ENCODE measurements at regions not wholly inside any gene's neighbourhood (a gene's known extent, or its start where the extent isn't known, plus 50 kb on each side); places are given as distances from the start of the nearest gene placed in this dataset.

DNA sequence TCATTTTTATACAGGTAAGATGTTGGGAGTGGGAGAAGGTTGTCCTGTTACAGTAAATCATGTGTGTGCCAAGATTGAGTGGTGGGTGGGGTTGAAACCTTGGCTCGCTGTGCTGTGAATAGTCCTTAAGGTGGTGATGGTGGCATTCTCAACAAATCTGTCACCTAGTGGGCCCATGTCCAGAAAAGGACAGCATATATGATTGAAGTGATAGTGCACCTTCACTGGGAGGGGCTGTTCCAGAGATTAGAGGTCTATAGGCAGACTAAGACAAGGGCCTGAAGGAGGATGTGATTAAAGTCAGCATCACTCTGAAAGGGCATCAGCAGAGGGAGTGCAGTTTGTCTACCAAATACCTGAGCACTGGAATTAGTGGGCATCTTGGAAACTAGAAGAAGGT lies 374.2 kb upstream of the C2CD4B start:
- H4K20me1 ChIP-seq (ENCODE audit: insufficient read depth) = no peaks in the 10 kb centered on the region
- no peaks in the 10 kb centered on the region for H3F3A ChIP-seq (ENCODE audit: insufficient read depth, low read depth)
- intact Hi-C loops (cut with micrococcal nuclease; ENCODE audit: unreplicated experiment) = no loop called here
- no peak overlapping the region for H3K27ac ChIP-seq
- no peaks in the 10 kb centered on the region for H3K27me3 ChIP-seq (ENCODE audit: insufficient read depth, low read depth)
- BruUV-seq (replicated peaks) = no TSS peak
- TF ChIP-seq, protein P1, sequence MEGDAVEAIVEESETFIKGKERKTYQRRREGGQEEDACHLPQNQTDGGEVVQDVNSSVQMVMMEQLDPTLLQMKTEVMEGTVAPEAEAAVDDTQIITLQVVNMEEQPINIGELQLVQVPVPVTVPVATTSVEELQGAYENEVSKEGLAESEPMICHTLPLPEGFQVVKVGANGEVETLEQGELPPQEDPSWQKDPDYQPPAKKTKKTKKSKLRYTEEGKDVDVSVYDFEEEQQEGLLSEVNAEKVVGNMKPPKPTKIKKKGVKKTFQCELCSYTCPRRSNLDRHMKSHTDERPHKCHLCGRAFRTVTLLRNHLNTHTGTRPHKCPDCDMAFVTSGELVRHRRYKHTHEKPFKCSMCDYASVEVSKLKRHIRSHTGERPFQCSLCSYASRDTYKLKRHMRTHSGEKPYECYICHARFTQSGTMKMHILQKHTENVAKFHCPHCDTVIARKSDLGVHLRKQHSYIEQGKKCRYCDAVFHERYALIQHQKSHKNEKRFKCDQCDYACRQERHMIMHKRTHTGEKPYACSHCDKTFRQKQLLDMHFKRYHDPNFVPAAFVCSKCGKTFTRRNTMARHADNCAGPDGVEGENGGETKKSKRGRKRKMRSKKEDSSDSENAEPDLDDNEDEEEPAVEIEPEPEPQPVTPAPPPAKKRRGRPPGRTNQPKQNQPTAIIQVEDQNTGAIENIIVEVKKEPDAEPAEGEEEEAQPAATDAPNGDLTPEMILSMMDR (conservative IDR thresholded peaks at IDR 0.05) = no peak
- no peak for TF ChIP-seq EZH2 (IDR thresholded peaks at IDR 0.05; ENCODE audit: low read depth)
- no peaks in the 10 kb centered on the region for H3K4me1 ChIP-seq (replicated peaks; ENCODE audit: insufficient read depth)
- no peak overlapping the region for H3K4me2 ChIP-seq
- H2AFZ ChIP-seq = no peak overlapping the region
- ChIA-PET POLR2A (ENCODE audit: unreplicated experiment) (no interaction called here), CTCF (no interaction called here)
- H3K79me2 ChIP-seq (ENCODE audit: low read depth) = no peaks in the 10 kb centered on the region
- H3K4me3 ChIP-seq = no peak overlapping the region
- H3K36me3 ChIP-seq (ENCODE audit: low read depth) = no peaks in the 10 kb centered on the region
- DNase-seq = no peak
- H3K9me3 ChIP-seq (ENCODE audit: insufficient read depth, low read depth) = no peaks in the 10 kb centered on the region
- H3K9me2 ChIP-seq (ENCODE audit: insufficient read depth) = no peaks in the 10 kb centered on the region

DNA sequence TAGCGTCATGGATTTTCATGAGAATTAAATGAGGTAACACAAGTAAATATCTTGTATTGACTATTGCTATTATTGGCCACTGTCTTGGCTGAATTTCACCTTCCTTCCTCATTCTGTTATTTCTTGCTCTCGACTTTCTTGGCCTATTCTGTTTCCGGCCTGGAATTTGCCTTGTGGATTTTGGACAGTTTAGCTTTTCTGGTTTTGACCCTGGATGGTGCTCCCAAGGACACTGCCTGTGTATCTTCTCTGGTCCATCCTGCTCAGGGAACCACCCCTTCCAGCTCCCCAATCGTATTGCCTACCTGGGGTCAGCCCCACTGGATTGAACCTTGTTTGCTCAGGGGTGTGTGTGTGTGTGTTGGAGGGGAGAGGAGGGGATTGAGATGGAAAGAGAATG lies 376.2 kb upstream of the C2CD4B start:
- DNase-seq = no peak
- Histone ChIP-seq H3K27ac (no peak overlapping the region), H3K27me3 (ENCODE audit: insufficient read depth, low read depth) (no peaks in the 10 kb centered on the region)

DNA sequence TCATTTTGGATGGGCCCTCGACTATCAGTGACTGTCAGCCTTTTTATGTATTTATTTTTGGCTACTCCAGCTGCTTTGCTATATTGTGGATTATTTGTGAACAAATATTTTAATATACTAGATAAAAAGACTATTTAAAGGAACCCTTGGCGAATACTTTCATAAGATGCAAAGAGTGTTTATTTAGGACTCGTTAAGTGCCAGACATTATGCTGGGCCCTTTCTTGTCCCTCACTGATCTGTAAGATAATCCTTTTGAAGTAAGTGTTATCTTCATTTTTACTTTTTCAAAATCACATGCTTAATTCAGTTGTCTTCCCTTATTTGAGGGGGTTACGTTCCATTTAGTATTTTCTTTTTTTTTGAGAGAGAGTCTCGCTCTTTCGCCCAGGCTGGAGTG lies 376.8 kb upstream of the C2CD4B start:
- no peak overlapping the region for H2AFZ ChIP-seq
- H3K4me3 ChIP-seq = no peak overlapping the region
- H3K79me2 ChIP-seq (ENCODE audit: low read depth) = no peaks in the 10 kb centered on the region
- no peaks in the 10 kb centered on the region for H3K4me1 ChIP-seq (replicated peaks; ENCODE audit: insufficient read depth)
- CTCF ChIA-PET = no interaction called here
- POLR2A ChIA-PET (ENCODE audit: unreplicated experiment) = no interaction called here
- H3K27ac ChIP-seq = no peak overlapping the region
- no peaks in the 10 kb centered on the region for H3K9me3 ChIP-seq (ENCODE audit: insufficient read depth, low read depth)
- H3F3A ChIP-seq (ENCODE audit: insufficient read depth, low read depth) = no peaks in the 10 kb centered on the region
- H3K36me3 ChIP-seq (ENCODE audit: low read depth) = no peaks in the 10 kb centered on the region
- no peaks in the 10 kb centered on the region for H3K27me3 ChIP-seq (ENCODE audit: insufficient read depth, low read depth)
- intact Hi-C loops (cut with micrococcal nuclease; ENCODE audit: unreplicated experiment) = no loop called here
- no peaks in the 10 kb centered on the region for H4K20me1 ChIP-seq (ENCODE audit: insufficient read depth)
- no peak overlapping the region for H3K4me2 ChIP-seq
- DNase-seq = no peak
- TF ChIP-seq, protein P1 (conservative IDR thresholded peaks at IDR 0.05) = no peak
- TF ChIP-seq EZH2 (IDR thresholded peaks at IDR 0.05; ENCODE audit: low read depth) = no peak
- BruUV-seq (replicated peaks) = no TSS peak
- H3K9me2 ChIP-seq (ENCODE audit: insufficient read depth) = no peaks in the 10 kb centered on the region

More for the DNA sequence above, 376.2 kb upstream of the C2CD4B start:
- H4K20me1 ChIP-seq (ENCODE audit: insufficient read depth) = no peaks in the 10 kb centered on the region
- H3K9me2 ChIP-seq (ENCODE audit: insufficient read depth) = no peaks in the 10 kb centered on the region
- H3K4me1 ChIP-seq (replicated peaks; ENCODE audit: insufficient read depth) = no peaks in the 10 kb centered on the region
- H3K4me3 ChIP-seq = no peak overlapping the region
- no TSS peak for BruUV-seq (replicated peaks)
- no peak overlapping the region for H3K4me2 ChIP-seq
- ChIA-PET POLR2A (ENCODE audit: unreplicated experiment) (no interaction called here), CTCF (no interaction called here)
- intact Hi-C loops (cut with micrococcal nuclease; ENCODE audit: unreplicated experiment) = no loop called here
- H3K79me2 ChIP-seq (ENCODE audit: low read depth) = no peaks in the 10 kb centered on the region
- H3K36me3 ChIP-seq (ENCODE audit: low read depth) = no peaks in the 10 kb centered on the region
- no peak for TF ChIP-seq EZH2 (IDR thresholded peaks at IDR 0.05; ENCODE audit: low read depth)
- TF ChIP-seq, protein P1 (conservative IDR thresholded peaks at IDR 0.05) = no peak
- no peak overlapping the region for H2AFZ ChIP-seq
- H3F3A ChIP-seq (ENCODE audit: insufficient read depth, low read depth) = no peaks in the 10 kb centered on the region
- H3K9me3 ChIP-seq (ENCODE audit: insufficient read depth, low read depth) = no peaks in the 10 kb centered on the region
